ENCODE measurements at regions not wholly inside any gene's neighbourhood (a gene's known extent, or its start where the extent isn't known, plus 50 kb on each side); places are given as distances from the start of the nearest gene placed in this dataset.

DNA sequence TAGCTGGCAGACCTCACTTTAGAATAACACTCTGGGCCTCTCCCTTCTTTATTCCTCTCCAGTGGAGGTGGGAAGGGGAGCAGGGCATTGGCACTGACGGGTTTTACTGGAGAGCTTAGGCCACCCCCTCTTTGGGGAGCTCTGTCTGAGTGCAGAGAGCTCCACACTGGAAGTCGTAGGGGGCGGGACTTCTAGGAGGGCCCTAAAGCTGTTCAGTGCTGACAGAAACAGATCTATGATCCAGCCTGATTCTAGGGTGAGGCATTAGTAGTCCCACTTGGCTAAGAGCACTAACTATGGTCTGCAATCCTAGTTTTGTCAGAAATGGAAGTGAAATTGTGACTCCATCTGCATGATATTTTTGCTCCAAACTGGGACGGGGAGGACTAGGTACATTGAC lies 138.7 kb downstream of the MIS18A start:
- TF ChIP-seq CTCF (IDR thresholded peaks at IDR 0.05) (no peak), EZH2 (IDR thresholded peaks at IDR 0.05; ENCODE audit: borderline replicate concordance, insufficient read depth, low read depth, low read length, poor library complexity, severe bottlenecking) (no peak)
